H54 (cell line): ENCODE measurements at regions not wholly inside any gene's neighbourhood (a gene's known extent, or its start where the extent isn't known, plus 50 kb on each side); places are given as distances from the start of the nearest gene placed in this dataset.

Experiments
- DNase-seq: peaks from one replicate; pipeline ENCODE4 v3.0.0; 2011; ENCODE audit warnings: low spot score, mixed read lengths; ENCODE audit not compliant: insufficient read length
- FAIRE-seq: peaks from 3 replicates; lab custom pipeline; 2011; peaks lifted over from hg19 to GRCh38; lab: Jason Lieb, UNC
- POLR2A ChIP-seq: IDR thresholded peaks from 2 replicates; pipeline ENCODE4 v1.6.1; 2011; ENCODE audit warnings: low read depth, mild to moderate bottlenecking, low read length

- no peak for TF ChIP-seq POLR2A
- DNase-seq (peak; percentile 42), FAIRE-seq (no peak)
Observed at GRCh38 chr22:49305214-49305965, 522.3 kb downstream of the BRD1 start.

- DNase-seq (no peak), FAIRE-seq (no peak)
- no peak for TF ChIP-seq POLR2A
Observed at GRCh38 chr22:49303781-49304461, 523.8 kb downstream of the BRD1 start.

GRCh38 chr22:49303061-49303735 is 524.5 kb downstream of the BRD1 start:
- FAIRE-seq (no peak), DNase-seq (no peak)
- no peak for TF ChIP-seq POLR2A

GRCh38 chr22:49302530-49302929 is 525.1 kb downstream of the BRD1 start:
- no peak for DNase-seq
- TF ChIP-seq POLR2A: no peak
- FAIRE-seq: no peak

- DNase-seq: no peak
- no peak for FAIRE-seq
- TF ChIP-seq POLR2A: no peak
Observed at GRCh38 chr22:49302150-49302460, 525.6 kb downstream of the BRD1 start.

GRCh38 chr22:49301398-49302149 is 526.1 kb downstream of the BRD1 start:
- DNase-seq (no peak), FAIRE-seq (no peak)
- TF ChIP-seq POLR2A: no peak

GRCh38 chr22:49300951-49301397 is 526.7 kb downstream of the BRD1 start:
- FAIRE-seq (no peak), DNase-seq (no peak)
- TF ChIP-seq POLR2A: no peak

GRCh38 chr22:49300241-49300640 is 527.4 kb downstream of the BRD1 start:
- DNase-seq: no peak
- FAIRE-seq: no peak
- TF ChIP-seq POLR2A: no peak

GRCh38 chr22:49299821-49300231 is 527.8 kb downstream of the BRD1 start:
- no peak for DNase-seq
- FAIRE-seq: no peak
- no peak for TF ChIP-seq POLR2A

GRCh38 chr22:49298834-49299750 is 528.6 kb downstream of the BRD1 start:
- no peak for TF ChIP-seq POLR2A
- FAIRE-seq: no peak
- DNase-seq: no peak

GRCh38 chr22:49297871-49298721 is 529.6 kb downstream of the BRD1 start:
- no peak for FAIRE-seq
- no peak for DNase-seq
- no peak for TF ChIP-seq POLR2A

GRCh38 chr22:49297286-49297870 is 530.3 kb downstream of the BRD1 start:
- DNase-seq: no peak
- no peak for FAIRE-seq
- no peak for TF ChIP-seq POLR2A
